ENCODE measurements at regions not wholly inside any gene's neighbourhood (a gene's known extent, or its start where the extent isn't known, plus 50 kb on each side); places are given as distances from the start of the nearest gene placed in this dataset.

GRCh38 chr12:43177276-43177675 lies 374.7 kb downstream of the ADAMTS20 start:
- no peak overlapping the region for H3K4me3 ChIP-seq (ENCODE audit: low read length)
- WGBS = 83% methylated on average over 2 of the region's 2 CpGs
- H3K27me3 ChIP-seq (ENCODE audit: control insufficient read depth, insufficient read depth) = no peaks in the 10 kb centered on the region
- H3K27ac ChIP-seq (ENCODE audit: low read length) = no peak overlapping the region
- no peaks in the 10 kb centered on the region for H3K4me1 ChIP-seq (ENCODE audit: control insufficient read depth, insufficient read depth, low read length)
- DNase-seq (no peak), ATAC-seq (no peak)
- intact Hi-C loops (cut with DNase I) = no loop called here
- no peaks in the 10 kb centered on the region for H3K9me3 ChIP-seq (ENCODE audit: control insufficient read depth, low read length)

- intact Hi-C loops (cut with DNase I) = no loop called here
- Histone ChIP-seq H3K9me3 (ENCODE audit: control insufficient read depth, low read length) (no peaks in the 10 kb centered on the region), H3K4me3 (ENCODE audit: low read length) (no peak overlapping the region), H3K4me1 (ENCODE audit: control insufficient read depth, insufficient read depth, low read length) (no peaks in the 10 kb centered on the region), H3K27ac (ENCODE audit: low read length) (no peak overlapping the region), H3K27me3 (ENCODE audit: control insufficient read depth, insufficient read depth) (no peaks in the 10 kb centered on the region)
- DNase-seq (no peak), ATAC-seq (no peak)
- 51% methylated on average over 3 of the region's 3 CpGs for WGBS
These were observed 382.8 kb downstream of the ADAMTS20 start for GRCh38 chr12:43169115-43169681.

- no peaks in the 10 kb centered on the region for H3K9me3 ChIP-seq (ENCODE audit: control insufficient read depth, low read length)
- no peak overlapping the region for H3K4me3 ChIP-seq (ENCODE audit: low read length)
- 73% methylated on average over 3 of the region's 3 CpGs for WGBS
- ATAC-seq = no peak
- DNase-seq = no peak
- H3K27ac ChIP-seq (ENCODE audit: low read length) = no peak overlapping the region
- no peaks in the 10 kb centered on the region for H3K4me1 ChIP-seq (ENCODE audit: control insufficient read depth, insufficient read depth, low read length)
- H3K27me3 ChIP-seq (ENCODE audit: control insufficient read depth, insufficient read depth) = no peaks in the 10 kb centered on the region
- intact Hi-C loops (cut with DNase I) = no loop called here
These were observed 384.3 kb downstream of the ADAMTS20 start for GRCh38 chr12:43167691-43168090.

- WGBS = 88% methylated on average over 2 of the region's 2 CpGs
- H3K27ac ChIP-seq (ENCODE audit: low read length) = no peak overlapping the region
- no peak for ATAC-seq
- no peak overlapping the region for H3K4me3 ChIP-seq (ENCODE audit: low read length)
- H3K9me3 ChIP-seq (ENCODE audit: control insufficient read depth, low read length) = no peaks in the 10 kb centered on the region
- intact Hi-C loops (cut with DNase I) = no loop called here
- DNase-seq = no peak
- H3K27me3 ChIP-seq (ENCODE audit: control insufficient read depth, insufficient read depth) = no peaks in the 10 kb centered on the region
- no peaks in the 10 kb centered on the region for H3K4me1 ChIP-seq (ENCODE audit: control insufficient read depth, insufficient read depth, low read length)
These were observed 386.7 kb downstream of the ADAMTS20 start for GRCh38 chr12:43165351-43165750.

- Histone ChIP-seq H3K4me1 (ENCODE audit: control insufficient read depth, insufficient read depth, low read length) (no peaks in the 10 kb centered on the region), H3K4me3 (ENCODE audit: low read length) (no peak overlapping the region), H3K27ac (ENCODE audit: low read length) (no peak overlapping the region), H3K9me3 (ENCODE audit: control insufficient read depth, low read length) (no peaks in the 10 kb centered on the region), H3K27me3 (ENCODE audit: control insufficient read depth, insufficient read depth) (no peaks in the 10 kb centered on the region)
- ATAC-seq = no peak
- 94% methylated on average over 3 of the region's 3 CpGs for WGBS
- no peak for DNase-seq
- intact Hi-C loops (cut with DNase I) = no loop called here
These were observed 389.9 kb downstream of the ADAMTS20 start for GRCh38 chr12:43162138-43162537.

- WGBS = 69% methylated on average over 2 of the region's 2 CpGs
- Histone ChIP-seq H3K9me3 (ENCODE audit: control insufficient read depth, low read length) (no peaks in the 10 kb centered on the region), H3K4me3 (ENCODE audit: low read length) (no peak overlapping the region), H3K4me1 (ENCODE audit: control insufficient read depth, insufficient read depth, low read length) (no peaks in the 10 kb centered on the region), H3K27ac (ENCODE audit: low read length) (no peak overlapping the region), H3K27me3 (ENCODE audit: control insufficient read depth, insufficient read depth) (no peaks in the 10 kb centered on the region)
- ATAC-seq = no peak
- DNase-seq = no peak
- intact Hi-C loops (cut with DNase I) = no loop called here
These were observed 392.5 kb downstream of the ADAMTS20 start for GRCh38 chr12:43159506-43159905.

- no peaks in the 10 kb centered on the region for H3K9me3 ChIP-seq (ENCODE audit: control insufficient read depth, low read length)
- ATAC-seq (no peak), DNase-seq (no peak)
- no peaks in the 10 kb centered on the region for H3K4me1 ChIP-seq (ENCODE audit: control insufficient read depth, insufficient read depth, low read length)
- intact Hi-C loops (cut with DNase I) = no loop called here
- no peak overlapping the region for H3K27ac ChIP-seq (ENCODE audit: low read length)
- WGBS = 95% methylated on average over 1 of the region's 1 CpG
- no peak overlapping the region for H3K4me3 ChIP-seq (ENCODE audit: low read length)
- H3K27me3 ChIP-seq (ENCODE audit: control insufficient read depth, insufficient read depth) = no peaks in the 10 kb centered on the region
These were observed 393.9 kb downstream of the ADAMTS20 start for GRCh38 chr12:43158126-43158525.

GRCh38 chr12:43155376-43155775 lies 396.6 kb downstream of the ADAMTS20 start:
- H3K4me1 ChIP-seq (ENCODE audit: control insufficient read depth, insufficient read depth, low read length) = no peaks in the 10 kb centered on the region
- ATAC-seq (no peak), DNase-seq (no peak)
- H3K9me3 ChIP-seq (ENCODE audit: control insufficient read depth, low read length) = no peaks in the 10 kb centered on the region
- no peak overlapping the region for H3K27ac ChIP-seq (ENCODE audit: low read length)
- WGBS = 81% methylated on average over 2 of the region's 2 CpGs
- no peak overlapping the region for H3K4me3 ChIP-seq (ENCODE audit: low read length)
- intact Hi-C loops (cut with DNase I) = no loop called here
- H3K27me3 ChIP-seq (ENCODE audit: control insufficient read depth, insufficient read depth) = no peaks in the 10 kb centered on the region

GRCh38 chr12:43154498-43155045 lies 397.4 kb downstream of the ADAMTS20 start:
- intact Hi-C loops (cut with DNase I) = no loop called here
- Histone ChIP-seq H3K27me3 (ENCODE audit: control insufficient read depth, insufficient read depth) (no peaks in the 10 kb centered on the region), H3K27ac (ENCODE audit: low read length) (no peak overlapping the region), H3K4me1 (ENCODE audit: control insufficient read depth, insufficient read depth, low read length) (no peaks in the 10 kb centered on the region), H3K9me3 (ENCODE audit: control insufficient read depth, low read length) (no peaks in the 10 kb centered on the region), H3K4me3 (ENCODE audit: low read length) (no peak overlapping the region)
- ATAC-seq = no peak
- 92% methylated on average over 5 of the region's 5 CpGs for WGBS
- no peak for DNase-seq

GRCh38 chr12:43151441-43151981 lies 400.5 kb downstream of the ADAMTS20 start:
- Histone ChIP-seq H3K27me3 (ENCODE audit: control insufficient read depth, insufficient read depth) (no peaks in the 10 kb centered on the region), H3K9me3 (ENCODE audit: control insufficient read depth, low read length) (no peaks in the 10 kb centered on the region), H3K27ac (ENCODE audit: low read length) (no peak overlapping the region), H3K4me3 (ENCODE audit: low read length) (no peak overlapping the region), H3K4me1 (ENCODE audit: control insufficient read depth, insufficient read depth, low read length) (no peaks in the 10 kb centered on the region)
- intact Hi-C loops (cut with DNase I) = no loop called here
- WGBS = 81% methylated on average over 4 of the region's 4 CpGs
- DNase-seq = no peak
- no peak for ATAC-seq

GRCh38 chr12:43148691-43149090 lies 403.3 kb downstream of the ADAMTS20 start:
- intact Hi-C loops (cut with DNase I) = no loop called here
- Histone ChIP-seq H3K4me1 (ENCODE audit: control insufficient read depth, insufficient read depth, low read length) (no peaks in the 10 kb centered on the region), H3K27ac (ENCODE audit: low read length) (no peak overlapping the region), H3K9me3 (ENCODE audit: control insufficient read depth, low read length) (no peaks in the 10 kb centered on the region), H3K4me3 (ENCODE audit: low read length) (no peak overlapping the region), H3K27me3 (ENCODE audit: control insufficient read depth, insufficient read depth) (no peaks in the 10 kb centered on the region)
- ATAC-seq = no peak
- WGBS = 92% methylated on average over 2 of the region's 2 CpGs
- DNase-seq = no peak

- ATAC-seq = no peak
These were observed 404.1 kb downstream of the ADAMTS20 start for GRCh38 chr12:43147878-43148277.

More at GRCh38 chr12:43147878-43148277, 404.1 kb downstream of the ADAMTS20 start:
- no peak overlapping the region for H3K4me3 ChIP-seq (ENCODE audit: low read length)
- intact Hi-C loops (cut with DNase I) = no loop called here
- H3K4me1 ChIP-seq (ENCODE audit: control insufficient read depth, insufficient read depth, low read length) = no peaks in the 10 kb centered on the region
- no peaks in the 10 kb centered on the region for H3K9me3 ChIP-seq (ENCODE audit: control insufficient read depth, low read length)
- WGBS = 76% methylated on average over 1 of the region's 1 CpG
- no peak overlapping the region for H3K27ac ChIP-seq (ENCODE audit: low read length)
- no peak for DNase-seq
- no peaks in the 10 kb centered on the region for H3K27me3 ChIP-seq (ENCODE audit: control insufficient read depth, insufficient read depth)
